ES-I3 (cell line): ENCODE measurements at regions not wholly inside any gene's neighbourhood (a gene's known extent, or its start where the extent isn't known, plus 50 kb on each side); places are given as distances from the start of the nearest gene placed in this dataset.
"Not testable (repeated sequence)": the region's sequence is repeated elsewhere in the genome, so short reads cannot be mapped to it uniquely, and the experiment has no call there.

Experiments used
- H3K36me3 ChIP-seq: 2 replicates; pipeline ENCODE4 v1.6.1; 2013; ENCODE audit warnings: mild to moderate bottlenecking, low read length, control low read depth, moderate library complexity; ENCODE audit not compliant: insufficient read depth
- H3K4me1 ChIP-seq: 2 replicates; pipeline ENCODE4 v1.6.1; 2013; ENCODE audit warnings: mild to moderate bottlenecking, control low read depth, low read length; ENCODE audit not compliant: insufficient read depth
- H3K9ac ChIP-seq: 2 replicates; pipeline ENCODE4 v1.6.1; 2013; ENCODE audit warnings: low read depth, mild to moderate bottlenecking, low read length, moderate library complexity
- H3K9me3 ChIP-seq: 2 replicates; pipeline ENCODE4 v1.6.1; 2013; ENCODE audit warnings: mild to moderate bottlenecking, low read length, moderate library complexity; ENCODE audit not compliant: control insufficient read depth, insufficient read depth

DNA sequence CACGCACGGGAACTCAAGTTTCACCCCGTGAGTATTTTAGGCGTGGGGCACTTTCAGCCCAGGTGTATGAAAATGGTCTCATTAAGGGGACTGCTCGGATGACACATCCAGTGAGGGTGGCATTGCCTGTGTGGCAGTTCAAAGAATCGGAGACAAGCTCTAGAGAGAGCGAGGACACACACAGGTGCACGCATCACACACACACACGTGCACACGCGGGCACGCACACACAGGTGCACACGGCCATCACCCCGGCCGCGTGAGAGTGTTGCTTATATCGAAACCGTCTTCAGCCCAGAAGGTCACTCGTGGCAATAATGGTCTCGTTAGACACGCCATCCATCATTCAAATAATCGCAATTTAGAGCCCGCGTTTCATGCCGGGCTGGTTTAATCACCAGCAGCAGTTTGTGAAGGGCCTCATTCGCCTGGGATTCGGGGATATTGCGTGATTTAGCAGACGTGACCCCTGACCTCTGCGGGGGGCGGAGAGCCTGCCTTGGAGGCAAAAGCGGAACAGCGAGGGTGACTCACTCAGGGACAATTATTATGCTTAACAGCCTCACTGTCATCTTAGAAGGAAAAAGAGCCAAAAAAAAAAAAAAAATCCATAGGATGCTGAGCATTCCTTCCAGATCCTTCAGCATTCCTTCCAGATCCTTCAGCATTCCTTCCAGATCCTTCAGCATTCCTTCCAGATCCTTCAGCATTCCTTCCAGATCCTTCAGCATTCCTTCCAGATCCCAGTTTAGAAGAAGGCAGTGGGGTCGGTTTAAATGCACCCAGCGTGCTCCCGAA is 89.4 kb upstream of the PPP2R3B start:
- H3K36me3 ChIP-seq, result no peaks in the 10 kb centered on the region
- peaks cover 9% of the 10 kb centered on the region; the same call in 1 of the 2 replicates for H3K9me3 ChIP-seq
- H3K4me1 ChIP-seq, result no peaks in the 10 kb centered on the region
- no peak overlapping the region for H3K9ac ChIP-seq

DNA sequence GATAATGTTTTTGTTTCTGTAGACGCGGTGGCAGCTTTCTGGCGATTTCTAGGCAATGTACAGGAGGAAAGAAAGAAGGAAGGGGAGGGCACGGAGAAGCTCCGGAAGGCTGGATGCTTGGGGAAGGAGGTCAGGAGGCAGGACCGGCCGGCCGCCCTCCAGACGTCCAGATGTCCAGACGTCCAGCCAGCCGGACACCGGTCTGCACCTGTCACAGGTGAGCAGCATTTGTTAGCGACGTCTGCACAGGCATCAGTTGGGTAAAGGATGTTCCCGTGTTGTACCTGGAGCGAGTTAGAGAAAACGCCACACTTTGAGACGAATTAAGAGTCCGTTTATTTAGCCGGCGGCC is 90.0 kb upstream of the PPP2R3B start:
- Histone ChIP-seq H3K36me3 (no peaks in the 10 kb centered on the region), H3K9me3 (peaks cover 9% of the 10 kb centered on the region; the same call in 1 of the 2 replicates), H3K4me1 (no peaks in the 10 kb centered on the region), H3K9ac (no peak overlapping the region)

DNA sequence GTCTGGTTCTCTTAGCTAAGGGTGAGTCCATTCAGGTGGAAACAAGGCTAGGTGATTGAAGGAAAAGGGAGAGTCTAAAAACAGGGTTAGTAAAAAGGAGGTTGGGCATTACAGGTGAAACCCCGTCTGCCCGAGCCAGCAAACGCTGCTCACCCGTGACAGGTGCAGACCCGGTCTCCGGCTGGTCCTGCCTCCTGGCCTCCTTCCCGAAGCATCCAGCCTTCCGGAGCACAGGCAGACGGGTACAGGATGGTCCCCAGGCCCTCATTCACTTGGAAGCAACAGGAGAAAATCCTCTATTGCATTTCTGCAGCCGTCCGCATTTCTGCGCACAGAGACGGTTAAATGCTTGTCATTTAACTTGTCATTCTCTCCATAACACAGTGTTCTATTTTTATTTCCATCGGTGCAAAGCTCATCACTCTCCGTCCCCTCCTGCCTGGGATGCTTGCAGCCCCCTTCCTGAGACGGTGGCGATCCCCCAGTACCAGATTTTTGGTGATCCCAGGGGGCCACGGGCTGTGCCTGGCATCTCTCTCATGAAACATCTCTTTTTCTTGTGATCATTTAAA is 90.8 kb upstream of the PPP2R3B start:
- Histone ChIP-seq H3K9me3 (peaks cover 9% of the 10 kb centered on the region; the same call in 1 of the 2 replicates), H3K36me3 (no peaks in the 10 kb centered on the region), H3K9ac (no peak overlapping the region), H3K4me1 (0 out of 2 replicates have a peak, but pooled peaks cover 2% of the 10 kb centered on the region)

DNA sequence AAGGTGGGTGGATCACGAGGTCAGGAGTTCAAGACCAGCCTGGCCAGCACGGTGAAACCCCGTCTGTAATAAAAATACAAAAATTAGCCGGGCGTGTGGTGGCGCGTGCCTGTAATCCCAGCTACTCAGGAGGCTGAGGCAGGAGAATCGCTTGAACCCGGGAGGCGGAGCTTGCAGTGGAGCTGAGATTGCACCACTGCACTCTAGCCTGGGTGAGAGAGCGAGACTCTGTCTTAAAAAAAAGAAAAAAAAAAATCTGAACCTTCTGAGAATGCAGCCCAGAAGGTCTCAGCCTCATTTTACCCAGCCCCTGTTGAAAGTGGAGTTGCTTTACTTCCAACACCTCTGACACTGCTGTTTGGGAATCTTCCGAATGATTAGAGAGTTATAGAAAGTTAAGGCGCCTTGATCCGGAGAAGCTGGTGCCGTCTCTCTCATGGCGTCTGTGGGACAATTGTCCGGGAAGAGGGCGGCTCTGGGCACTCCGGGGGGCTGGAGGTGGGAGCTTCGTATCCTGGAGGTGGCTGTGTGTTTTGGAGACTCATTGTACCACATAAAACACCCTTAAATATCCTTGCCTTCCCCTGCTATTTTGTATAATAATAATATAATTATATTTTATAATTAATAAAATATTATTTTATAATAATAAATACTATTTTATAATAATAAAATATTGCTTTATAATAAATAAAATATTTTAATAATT is 92.7 kb upstream of the PPP2R3B start:
- H3K9me3 ChIP-seq, result peaks cover 9% of the 10 kb centered on the region; the same call in 1 of the 2 replicates
- peaks cover 8% of the 10 kb centered on the region; the same call in 1 of the 2 replicates for H3K4me1 ChIP-seq
- H3K36me3 ChIP-seq, result no peaks in the 10 kb centered on the region

DNA sequence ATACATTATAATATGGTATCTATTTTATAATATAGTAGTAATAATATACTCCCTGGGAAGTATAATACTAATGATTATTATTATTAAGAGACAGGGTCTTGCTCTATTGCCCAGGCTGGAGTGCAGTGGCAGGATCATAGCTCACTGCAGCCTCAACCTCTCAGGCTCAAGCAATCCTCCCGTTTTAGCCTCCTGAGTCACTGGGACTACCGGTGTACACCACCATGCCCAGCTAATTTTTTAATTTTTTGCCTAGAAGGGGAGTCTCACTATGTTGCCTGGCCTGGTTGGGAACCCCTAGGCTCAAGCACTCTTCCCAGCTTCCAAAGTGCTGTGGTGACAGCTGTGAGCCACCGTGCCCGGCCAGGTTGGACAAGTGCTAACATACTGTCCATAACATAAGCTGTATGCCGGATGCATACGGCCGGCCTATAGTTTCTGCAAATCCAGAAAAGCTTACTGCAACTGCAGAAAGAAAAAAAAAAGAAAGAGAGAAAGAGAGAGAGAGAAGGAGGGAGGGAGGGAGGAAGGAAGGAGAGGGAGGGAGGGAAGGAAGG is 94.2 kb upstream of the PPP2R3B start:
- Histone ChIP-seq H3K9ac (no peak overlapping the region), H3K9me3 (0 out of 2 replicates have a peak, but pooled peaks cover 1% of the 10 kb centered on the region), H3K4me1 (peaks cover 8% of the 10 kb centered on the region; the same call in 1 of the 2 replicates), H3K36me3 (no peaks in the 10 kb centered on the region)

More for the DNA sequence above, 92.7 kb upstream of the PPP2R3B start:
- no peak overlapping the region for H3K9ac ChIP-seq

DNA sequence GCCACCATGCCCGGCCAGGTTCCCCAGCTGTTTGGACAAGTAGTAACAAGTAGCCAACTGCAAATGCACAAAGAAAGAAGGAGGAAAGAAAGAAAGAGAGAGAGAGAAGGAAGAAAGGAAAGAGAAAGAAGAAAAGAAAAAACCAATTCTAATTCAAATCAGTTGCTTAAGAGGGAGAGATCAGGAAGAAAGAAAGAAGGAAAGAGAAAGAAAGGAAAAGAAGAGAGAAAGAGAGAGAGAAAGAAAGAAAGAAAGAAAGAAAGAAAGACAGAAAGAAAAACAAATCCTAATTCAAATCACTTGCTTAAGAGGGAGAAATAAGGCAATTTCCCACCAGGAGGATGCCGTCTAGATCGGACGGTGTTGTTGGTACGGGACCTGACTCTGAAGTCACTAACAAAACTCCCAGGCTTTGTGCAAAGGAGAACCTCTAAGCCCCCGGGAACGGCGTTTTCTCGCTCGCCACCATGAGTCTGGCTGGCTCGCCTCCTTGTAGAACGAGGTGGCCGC is 95.5 kb upstream of the PPP2R3B start:
- Histone ChIP-seq H3K4me1 (peaks cover 8% of the 10 kb centered on the region; the same call in 1 of the 2 replicates), H3K9ac (no peak overlapping the region; the same call in 1 of the 2 replicates), H3K36me3 (no peaks in the 10 kb centered on the region), H3K9me3 (0 out of 2 replicates have a peak, but pooled peaks cover 5% of the 10 kb centered on the region)

DNA sequence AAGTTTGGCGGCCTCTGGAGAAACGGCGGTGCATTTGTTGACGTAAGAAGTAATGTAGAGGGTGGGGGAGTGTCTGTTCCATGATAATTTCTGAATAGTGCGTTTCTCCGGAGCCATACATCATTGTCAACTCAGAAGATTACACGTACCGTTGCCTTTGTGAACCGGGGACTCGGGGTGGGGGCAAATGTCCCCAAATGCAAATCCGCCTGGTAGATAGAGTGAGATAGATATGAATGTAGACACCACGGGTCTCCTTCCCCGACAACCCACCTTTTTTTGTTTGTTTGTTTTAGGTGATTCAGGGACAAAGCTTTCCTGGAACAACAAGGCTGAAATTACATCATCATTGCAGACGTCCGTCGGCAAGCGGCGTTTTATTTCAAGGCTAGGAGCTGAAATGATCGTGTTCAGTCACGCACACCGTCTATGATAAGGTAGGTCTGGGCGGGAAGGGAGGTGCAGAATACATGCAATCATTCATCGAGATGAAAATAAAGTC is 96.0 kb upstream of the PPP2R3B start:
- Histone ChIP-seq H3K36me3 (no peaks in the 10 kb centered on the region), H3K4me1 (peaks cover 8% of the 10 kb centered on the region; the same call in 1 of the 2 replicates), H3K9ac (peak overlapping the region; percentile 18; the same call in 1 of the 2 replicates)

DNA sequence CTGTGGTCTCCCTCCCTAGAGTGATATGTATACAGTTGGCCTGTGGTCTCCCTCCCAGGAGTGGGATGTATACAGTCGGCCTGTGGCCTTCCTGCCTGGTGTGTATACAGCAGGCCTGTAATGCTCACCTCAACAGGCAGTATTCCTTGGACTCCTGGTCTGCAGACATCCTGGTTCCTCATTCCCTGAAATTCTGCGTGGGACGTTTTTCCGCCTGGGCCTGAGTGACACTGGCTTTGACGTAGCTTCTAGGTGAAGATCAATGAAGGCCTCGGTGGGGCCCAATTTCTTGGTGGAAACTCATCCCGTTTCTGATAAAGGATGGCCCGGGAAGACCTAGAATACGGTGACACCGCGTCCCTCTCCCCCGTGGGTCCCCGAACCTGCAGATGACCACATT is 98.7 kb upstream of the PPP2R3B start:
- 0 out of 2 replicates have a peak, but pooled peaks cover 5% of the 10 kb centered on the region for H3K9me3 ChIP-seq

More for the DNA sequence above, 96.0 kb upstream of the PPP2R3B start:
- 0 out of 2 replicates have a peak, but pooled peaks cover 5% of the 10 kb centered on the region for H3K9me3 ChIP-seq

DNA sequence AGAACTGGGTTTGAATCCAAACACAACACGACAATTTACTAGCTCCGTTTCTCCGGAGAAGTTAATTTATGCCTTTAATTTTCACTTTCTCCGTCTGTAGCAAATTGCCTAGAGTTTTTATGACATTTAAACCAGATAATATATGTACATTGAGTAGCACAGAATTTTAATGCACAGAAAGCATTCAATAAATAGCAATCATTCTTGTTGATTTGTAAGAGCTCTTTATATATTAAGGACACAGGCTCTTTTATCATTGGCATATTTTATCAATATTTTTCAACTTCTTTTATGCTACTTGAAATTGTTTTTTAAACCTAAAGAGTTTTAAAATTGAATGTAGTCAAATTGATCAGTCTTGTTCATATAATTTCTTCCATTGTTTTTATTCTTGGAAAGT is 99.6 kb upstream of the PPP2R3B start:
- Histone ChIP-seq H3K9me3 (0 out of 2 replicates have a peak, but pooled peaks cover 5% of the 10 kb centered on the region), H3K4me1 (peaks cover 8% of the 10 kb centered on the region; the same call in 1 of the 2 replicates), H3K36me3 (no peaks in the 10 kb centered on the region), H3K9ac (no peak overlapping the region)

More for the DNA sequence above, 98.7 kb upstream of the PPP2R3B start:
- no peak overlapping the region for H3K9ac ChIP-seq
- peaks cover 8% of the 10 kb centered on the region; the same call in 1 of the 2 replicates for H3K4me1 ChIP-seq
- H3K36me3 ChIP-seq, result no peaks in the 10 kb centered on the region

DNA sequence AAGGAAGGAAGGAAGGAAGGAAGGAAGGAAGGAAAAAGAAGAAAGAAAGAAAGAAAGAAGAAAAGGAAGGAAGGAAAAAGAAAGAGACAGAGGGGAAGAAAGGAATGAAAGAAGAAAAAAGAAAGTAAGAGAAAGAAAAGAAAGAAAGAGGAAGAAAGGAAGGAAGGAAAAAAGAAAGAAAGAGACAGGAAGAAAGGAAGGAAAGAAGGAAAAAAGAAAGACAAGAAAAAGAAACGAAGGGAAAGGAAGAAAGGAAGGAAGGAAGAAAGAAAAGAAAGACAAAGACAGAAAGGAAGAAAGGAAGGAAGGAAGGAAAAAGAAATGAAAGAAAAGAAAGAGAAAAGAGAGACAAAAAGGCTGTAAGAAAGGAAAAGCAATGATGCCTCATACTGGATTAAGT is 101.1 kb upstream of the PPP2R3B start:
- peaks cover 3% of the 10 kb centered on the region; the same call in 1 of the 2 replicates for H3K4me1 ChIP-seq
- no peaks in the 10 kb centered on the region for H3K36me3 ChIP-seq
- no peak overlapping the region for H3K9ac ChIP-seq
- H3K9me3 ChIP-seq, result 0 out of 2 replicates have a peak, but pooled peaks cover 5% of the 10 kb centered on the region

DNA sequence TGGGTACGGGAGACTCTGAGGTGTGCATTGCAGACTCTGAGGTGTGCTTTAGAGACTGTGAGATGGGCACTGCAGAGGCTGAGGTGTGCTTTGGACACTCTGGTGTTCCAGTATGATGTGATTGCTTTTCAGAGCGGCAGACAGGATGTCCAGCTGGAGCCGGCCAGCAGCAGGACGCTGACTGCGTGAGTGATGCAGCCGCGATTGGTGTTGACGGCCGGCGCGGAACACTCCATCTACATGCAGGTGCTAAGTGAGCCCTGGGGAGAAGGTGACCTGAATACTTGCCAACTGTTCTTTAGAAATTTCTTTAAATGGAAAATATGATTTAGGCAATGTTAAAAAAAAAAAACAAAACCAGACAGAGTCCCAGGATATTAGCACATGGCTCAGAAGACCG is 103.1 kb upstream of the PPP2R3B start:
- no peak overlapping the region for H3K9ac ChIP-seq
- H3K4me1 ChIP-seq, result no peaks in the 10 kb centered on the region
- no peaks in the 10 kb centered on the region for H3K36me3 ChIP-seq
- 0 out of 2 replicates have a peak, but pooled peaks cover 5% of the 10 kb centered on the region for H3K9me3 ChIP-seq

DNA sequence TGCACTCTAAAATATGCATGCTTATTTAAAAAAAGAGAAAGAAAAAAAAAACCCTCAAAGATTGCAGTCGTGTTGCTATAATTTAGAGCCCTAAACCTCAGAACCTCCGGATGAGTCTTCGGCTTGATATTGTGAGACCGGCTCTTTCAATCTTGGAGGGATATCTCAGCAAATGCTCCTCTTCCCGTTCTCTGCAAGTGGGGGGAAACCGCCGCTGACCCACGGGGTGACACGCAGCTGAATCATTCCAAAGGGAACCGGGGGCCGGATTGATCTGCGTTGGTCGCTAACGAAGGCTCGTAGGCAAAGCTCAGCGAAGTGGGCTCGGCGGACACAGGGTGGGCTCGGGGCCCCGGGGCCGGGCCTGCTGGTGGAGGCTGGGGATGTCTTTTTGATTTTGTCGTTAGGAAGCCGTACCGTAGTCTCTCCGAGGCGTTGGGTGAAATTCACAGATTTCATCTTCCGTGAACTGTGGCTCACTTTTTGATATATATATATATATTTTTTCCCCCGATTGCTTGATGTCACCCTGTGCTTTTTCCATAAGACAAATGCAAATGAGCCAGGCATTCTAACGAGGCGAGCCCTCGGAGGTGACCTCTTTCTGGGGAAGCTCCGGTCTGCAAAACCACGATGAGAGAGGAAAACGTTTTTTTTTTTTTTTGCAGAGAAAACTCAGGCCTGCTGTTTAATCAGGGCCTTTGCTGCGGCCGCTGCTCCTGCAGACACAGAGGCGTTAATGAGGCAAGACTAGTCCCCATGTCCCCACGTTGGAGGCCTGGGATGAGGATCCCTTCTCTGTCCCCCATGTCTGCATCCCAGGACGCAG is 110.7 kb upstream of the PPP2R3B start:
- Histone ChIP-seq H3K4me1 (peaks cover 11% of the 10 kb centered on the region; the same call in 1 of the 2 replicates), H3K36me3 (no peaks in the 10 kb centered on the region), H3K9ac (no peak overlapping the region), H3K9me3 (no peaks in the 10 kb centered on the region)

DNA sequence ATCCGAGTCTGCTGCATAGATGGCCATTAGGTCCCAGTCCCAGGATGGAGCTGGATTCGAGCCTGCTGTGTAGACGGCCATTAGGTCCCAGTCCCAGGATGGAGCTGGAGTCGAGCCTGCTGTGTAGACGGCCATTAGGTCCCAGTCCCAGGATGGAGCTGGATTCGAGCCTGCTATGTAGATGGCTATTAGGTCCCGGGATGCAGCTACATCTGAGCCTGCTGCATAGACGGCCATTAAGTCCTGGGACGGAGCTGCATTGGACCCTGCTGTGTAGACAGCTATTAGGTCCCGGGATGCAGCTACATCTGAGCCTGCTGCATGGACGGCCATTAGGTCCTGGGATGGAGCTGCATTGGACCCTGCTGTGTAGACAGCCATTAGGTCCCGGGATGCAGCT is 112.2 kb upstream of the PPP2R3B start:
- not testable (repeated sequence) for H3K9me3 ChIP-seq, H3K9ac ChIP-seq, H3K36me3 ChIP-seq
- H3K4me1 ChIP-seq, result peaks cover 11% of the 10 kb centered on the region; the same call in 1 of the 2 replicates
